ENCODE measurements at regions not wholly inside any gene's neighbourhood (a gene's known extent, or its start where the extent isn't known, plus 50 kb on each side); places are given as distances from the start of the nearest gene placed in this dataset.

DNA sequence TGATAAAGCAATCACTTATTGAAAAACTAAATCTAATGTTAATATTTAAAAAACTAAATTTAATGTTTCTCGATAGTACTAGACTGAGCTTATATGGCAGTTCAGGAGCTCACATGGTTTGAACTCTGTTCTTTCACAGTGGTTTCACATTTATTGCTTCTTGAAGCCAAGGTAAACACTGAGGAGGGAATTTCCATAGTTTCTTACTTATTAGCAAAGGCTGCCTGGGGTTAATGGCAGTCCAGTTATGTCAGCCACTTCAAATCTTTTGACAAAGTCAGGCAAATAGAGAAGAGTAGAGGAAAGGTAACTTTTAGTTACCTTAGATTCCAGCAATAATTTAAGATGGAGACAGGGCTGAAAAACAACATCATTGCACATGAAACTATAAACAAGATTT is 831.5 kb downstream of the ROBO2 start:
- intact Hi-C loops (cut with DNase I): no loop called here
- ATAC-seq (no peak), FAIRE-seq (no peak), DNase-seq (no peak)
- Histone ChIP-seq H3K4me1 (no peaks in the 10 kb centered on the region), H3K4me3 (no peak overlapping the region), H3K9me3 (no peaks in the 10 kb centered on the region), H3K27ac (no peak overlapping the region), H3K36me3 (no peaks in the 10 kb centered on the region), H3K27me3 (no peaks in the 10 kb centered on the region)
- 72 to 80% methylated on average over 1 of the region's 1 CpG for WGBS, 2 donors
- TF ChIP-seq, protein P1, sequence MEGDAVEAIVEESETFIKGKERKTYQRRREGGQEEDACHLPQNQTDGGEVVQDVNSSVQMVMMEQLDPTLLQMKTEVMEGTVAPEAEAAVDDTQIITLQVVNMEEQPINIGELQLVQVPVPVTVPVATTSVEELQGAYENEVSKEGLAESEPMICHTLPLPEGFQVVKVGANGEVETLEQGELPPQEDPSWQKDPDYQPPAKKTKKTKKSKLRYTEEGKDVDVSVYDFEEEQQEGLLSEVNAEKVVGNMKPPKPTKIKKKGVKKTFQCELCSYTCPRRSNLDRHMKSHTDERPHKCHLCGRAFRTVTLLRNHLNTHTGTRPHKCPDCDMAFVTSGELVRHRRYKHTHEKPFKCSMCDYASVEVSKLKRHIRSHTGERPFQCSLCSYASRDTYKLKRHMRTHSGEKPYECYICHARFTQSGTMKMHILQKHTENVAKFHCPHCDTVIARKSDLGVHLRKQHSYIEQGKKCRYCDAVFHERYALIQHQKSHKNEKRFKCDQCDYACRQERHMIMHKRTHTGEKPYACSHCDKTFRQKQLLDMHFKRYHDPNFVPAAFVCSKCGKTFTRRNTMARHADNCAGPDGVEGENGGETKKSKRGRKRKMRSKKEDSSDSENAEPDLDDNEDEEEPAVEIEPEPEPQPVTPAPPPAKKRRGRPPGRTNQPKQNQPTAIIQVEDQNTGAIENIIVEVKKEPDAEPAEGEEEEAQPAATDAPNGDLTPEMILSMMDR (IDR thresholded peaks at IDR 0.05): no peak

DNA sequence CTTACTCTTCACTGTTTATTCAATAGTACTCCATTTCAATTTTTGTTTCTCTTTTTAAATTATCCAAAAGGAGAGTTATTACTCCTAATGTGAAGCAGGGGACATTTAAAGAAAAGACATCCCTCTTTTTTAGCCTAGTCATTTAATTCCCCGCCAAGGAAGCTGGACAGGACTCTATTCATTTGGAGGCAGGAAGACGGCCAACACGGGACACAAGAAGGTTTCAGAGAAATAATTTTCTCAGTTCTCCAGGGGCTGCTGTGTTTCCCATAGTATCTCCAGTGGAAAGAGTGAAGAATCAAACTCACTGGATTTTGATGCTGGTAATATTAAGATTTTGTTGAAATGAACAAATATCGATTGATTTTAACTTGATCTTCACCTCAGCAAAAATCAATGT is 833.7 kb downstream of the ROBO2 start:
- Histone ChIP-seq H3K27me3 (no peaks in the 10 kb centered on the region), H3K4me3 (no peak overlapping the region), H3K4me1 (no peaks in the 10 kb centered on the region), H3K36me3 (no peaks in the 10 kb centered on the region), H3K27ac (no peak overlapping the region), H3K9me3 (no peaks in the 10 kb centered on the region)
- DNase-seq (no peak), FAIRE-seq (no peak), ATAC-seq (no peak)
- 57 to 67% methylated on average over 4 of the region's 4 CpGs for WGBS, 2 donors
- TF ChIP-seq, protein P1 (IDR thresholded peaks at IDR 0.05): no peak
- intact Hi-C loops (cut with DNase I): no loop called here

DNA sequence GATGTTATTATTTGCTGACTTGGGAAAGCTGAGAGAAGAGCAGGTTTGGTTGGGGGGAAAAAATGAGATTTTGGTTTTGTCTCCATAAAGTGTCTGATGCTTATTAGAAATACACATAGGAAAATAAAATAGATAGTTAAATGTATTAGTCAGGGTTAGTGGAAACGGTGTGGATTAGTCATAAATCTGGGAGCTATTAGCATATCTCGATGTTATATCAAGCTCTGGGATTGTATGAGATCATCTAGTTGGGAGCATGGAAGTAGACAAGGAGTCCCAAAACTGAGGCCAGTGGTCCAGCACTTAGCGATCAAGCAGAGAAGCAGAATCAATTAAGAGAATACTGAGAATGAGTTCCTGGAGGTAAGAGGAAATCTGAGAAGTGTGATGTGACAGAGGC is 845.5 kb downstream of the ROBO2 start:
- TF ChIP-seq, protein P1 (IDR thresholded peaks at IDR 0.05): no peak
- H3K27me3 ChIP-seq: no peaks in the 10 kb centered on the region
- H3K4me1 ChIP-seq: no peaks in the 10 kb centered on the region
- H3K9me3 ChIP-seq: no peaks in the 10 kb centered on the region
- ATAC-seq: no peak
- no peaks in the 10 kb centered on the region for H3K36me3 ChIP-seq
- 69 to 70% methylated on average over 3 of the region's 3 CpGs for WGBS, 2 donors
- H3K4me3 ChIP-seq: no peak overlapping the region
- H3K27ac ChIP-seq: no peak overlapping the region
- no peak for DNase-seq
- intact Hi-C loops (cut with DNase I): no loop called here
- FAIRE-seq: no peak

DNA sequence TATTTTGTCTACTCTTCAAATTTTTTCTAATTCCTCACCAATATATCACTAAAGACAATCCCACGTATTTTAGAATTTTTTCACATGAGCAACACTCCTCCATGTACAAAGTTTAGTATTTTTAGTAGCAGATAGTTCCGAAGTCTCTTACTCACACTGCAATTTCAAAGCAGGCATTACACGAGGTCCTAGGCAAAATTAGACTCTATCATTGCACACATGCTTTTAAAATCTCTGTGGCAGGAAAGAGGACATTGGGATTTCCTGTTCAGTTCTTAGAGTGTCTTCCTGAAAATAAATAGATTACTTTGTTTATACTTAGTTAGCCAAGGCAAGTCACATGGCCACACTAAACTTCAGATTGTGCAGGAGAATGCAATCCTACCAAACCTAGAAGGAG is 847.7 kb downstream of the ROBO2 start:
- H3K9me3 ChIP-seq: no peaks in the 10 kb centered on the region
- H3K4me1 ChIP-seq: no peaks in the 10 kb centered on the region
- ATAC-seq: no peak
- TF ChIP-seq, protein P1 (IDR thresholded peaks at IDR 0.05): no peak
- intact Hi-C loops (cut with DNase I): no loop called here
- no peak for FAIRE-seq
- 40 to 48% methylated on average over 3 of the region's 3 CpGs for WGBS, 2 donors
- no peak overlapping the region for H3K27ac ChIP-seq
- no peaks in the 10 kb centered on the region for H3K36me3 ChIP-seq
- no peaks in the 10 kb centered on the region for H3K27me3 ChIP-seq
- no peak overlapping the region for H3K4me3 ChIP-seq
- DNase-seq: no peak

DNA sequence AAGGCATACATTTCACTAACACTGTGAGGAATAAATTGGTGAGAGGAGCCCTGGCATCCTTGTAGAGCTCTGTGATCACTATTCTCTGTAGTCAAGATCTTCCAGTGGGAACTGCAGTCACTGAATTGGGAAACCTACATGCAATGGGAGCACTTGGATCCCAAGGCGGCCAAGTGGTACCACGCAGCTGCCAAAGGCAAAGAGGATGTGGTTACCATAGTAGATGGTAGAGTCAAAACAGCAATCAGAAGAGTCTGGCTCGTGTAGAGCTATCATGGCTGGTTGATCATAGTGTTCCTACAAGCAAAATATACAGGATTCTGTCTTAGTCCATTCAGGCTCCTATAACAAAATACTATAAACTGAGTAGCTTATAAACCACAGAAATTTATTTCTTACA is 849.7 kb downstream of the ROBO2 start:
- Histone ChIP-seq H3K27me3 (no peaks in the 10 kb centered on the region), H3K4me3 (no peak overlapping the region), H3K27ac (no peak overlapping the region), H3K4me1 (no peaks in the 10 kb centered on the region), H3K36me3 (no peaks in the 10 kb centered on the region), H3K9me3 (no peaks in the 10 kb centered on the region)
- TF ChIP-seq, protein P1 (IDR thresholded peaks at IDR 0.05): no peak
- intact Hi-C loops (cut with DNase I): no loop called here
- ATAC-seq (no peak), FAIRE-seq (no peak), DNase-seq (no peak)
- 55 to 77% methylated on average over 3 of the region's 3 CpGs for WGBS, 2 donors

All from pancreas (tissue), 10 donors.